ENCODE measurements at regions not wholly inside any gene's neighbourhood (a gene's known extent, or its start where the extent isn't known, plus 50 kb on each side); places are given as distances from the start of the nearest gene placed in this dataset.

GRCh38 chr1:216945538-216946080 lies 222.4 kb upstream of the ESRRG start:
- H3K36me3 ChIP-seq = no peaks in the 10 kb centered on the region
- no peaks in the 10 kb centered on the region for H3K9me3 ChIP-seq
- no peak for TF ChIP-seq POLR2A (IDR thresholded peaks at IDR 0.05)
- TF ChIP-seq CTCF (IDR thresholded peaks at IDR 0.05 in 4 of 5, conservative IDR thresholded peaks at IDR 0.05 in 1 of 5) = no peak
- DNase-seq = no peak
- H3K27me3 ChIP-seq = no peaks in the 10 kb centered on the region
- in situ Hi-C loops (cut with MboI; ENCODE audit: low sequenced_read_pairs in 4 of 4) = no loop called here
- no peaks in the 10 kb centered on the region for H3K4me1 ChIP-seq
- ATAC-seq = no peak
- intact Hi-C loops (cut with DNase I; ENCODE audit: low total_unique reads) = no loop called here
- no peak overlapping the region for H3K4me3 ChIP-seq
- H3K27ac ChIP-seq = no peak overlapping the region

- no peak overlapping the region for H3K27ac ChIP-seq
- H3K9me3 ChIP-seq = no peaks in the 10 kb centered on the region
- no peak for TF ChIP-seq CTCF (IDR thresholded peaks at IDR 0.05 in 4 of 5, conservative IDR thresholded peaks at IDR 0.05 in 1 of 5)
- no peak for TF ChIP-seq POLR2A (IDR thresholded peaks at IDR 0.05)
- H3K27me3 ChIP-seq = no peaks in the 10 kb centered on the region
- no peaks in the 10 kb centered on the region for H3K4me1 ChIP-seq
- no peak for ATAC-seq
- in situ Hi-C loops (cut with MboI; ENCODE audit: low sequenced_read_pairs in 4 of 4) (no loop called here), intact Hi-C loops (cut with DNase I; ENCODE audit: low total_unique reads) (no loop called here)
- DNase-seq = no peak
- no peak overlapping the region for H3K4me3 ChIP-seq
- H3K36me3 ChIP-seq = no peaks in the 10 kb centered on the region
Measured at GRCh38 chr1:216944864-216945510, 221.8 kb upstream of the ESRRG start.

GRCh38 chr1:216937491-216937890 lies 214.3 kb upstream of the ESRRG start:
- Histone ChIP-seq H3K36me3 (no peaks in the 10 kb centered on the region), H3K9me3 (no peaks in the 10 kb centered on the region), H3K4me3 (no peak overlapping the region), H3K27ac (no peak overlapping the region), H3K27me3 (no peaks in the 10 kb centered on the region), H3K4me1 (no peaks in the 10 kb centered on the region)
- no peak for ATAC-seq
- intact Hi-C loops (cut with DNase I; ENCODE audit: low total_unique reads) (no loop called here), in situ Hi-C loops (cut with MboI; ENCODE audit: low sequenced_read_pairs in 4 of 4) (no loop called here)
- TF ChIP-seq CTCF (IDR thresholded peaks at IDR 0.05 in 4 of 5, conservative IDR thresholded peaks at IDR 0.05 in 1 of 5) = no peak
- no peak for TF ChIP-seq POLR2A (IDR thresholded peaks at IDR 0.05)
- no peak for DNase-seq

GRCh38 chr1:216936779-216937178 lies 213.6 kb upstream of the ESRRG start:
- in situ Hi-C loops (cut with MboI; ENCODE audit: low sequenced_read_pairs in 4 of 4) = no loop called here
- intact Hi-C loops (cut with DNase I; ENCODE audit: low total_unique reads) = no loop called here
- no peaks in the 10 kb centered on the region for H3K9me3 ChIP-seq
- no peak overlapping the region for H3K27ac ChIP-seq
- H3K4me3 ChIP-seq = no peak overlapping the region
- no peak for ATAC-seq
- H3K36me3 ChIP-seq = no peaks in the 10 kb centered on the region
- H3K27me3 ChIP-seq = no peaks in the 10 kb centered on the region
- DNase-seq = no peak
- TF ChIP-seq POLR2A (IDR thresholded peaks at IDR 0.05) (no peak), CTCF (IDR thresholded peaks at IDR 0.05 in 4 of 5, conservative IDR thresholded peaks at IDR 0.05 in 1 of 5) (no peak)
- no peaks in the 10 kb centered on the region for H3K4me1 ChIP-seq

GRCh38 chr1:216935901-216936300 lies 212.7 kb upstream of the ESRRG start:
- TF ChIP-seq POLR2A (IDR thresholded peaks at IDR 0.05) (no peak), CTCF (IDR thresholded peaks at IDR 0.05 in 4 of 5, conservative IDR thresholded peaks at IDR 0.05 in 1 of 5) (no peak)
- Histone ChIP-seq H3K4me3 (no peak overlapping the region), H3K36me3 (no peaks in the 10 kb centered on the region), H3K9me3 (no peaks in the 10 kb centered on the region), H3K4me1 (no peaks in the 10 kb centered on the region), H3K27me3 (no peaks in the 10 kb centered on the region), H3K27ac (no peak overlapping the region)
- ATAC-seq (no peak), DNase-seq (no peak)
- intact Hi-C loops (cut with DNase I; ENCODE audit: low total_unique reads) (no loop called here), in situ Hi-C loops (cut with MboI; ENCODE audit: low sequenced_read_pairs in 4 of 4) (no loop called here)
